UCSD-AML1 (cell line): ENCODE measurements at regions not wholly inside any gene's neighbourhood (a gene's known extent, or its start where the extent isn't known, plus 50 kb on each side); places are given as distances from the start of the nearest gene placed in this dataset.
"Not testable (repeated sequence)": the region's sequence is repeated elsewhere in the genome, so short reads cannot be mapped to it uniquely, and the experiment has no call there.

Experiments used
- DNase-seq: peaks from one replicate; lab custom pipeline; 2025; ENCODE audit not compliant: unreplicated experiment; lab: John Stamatoyannopoulos, UW

DNA sequence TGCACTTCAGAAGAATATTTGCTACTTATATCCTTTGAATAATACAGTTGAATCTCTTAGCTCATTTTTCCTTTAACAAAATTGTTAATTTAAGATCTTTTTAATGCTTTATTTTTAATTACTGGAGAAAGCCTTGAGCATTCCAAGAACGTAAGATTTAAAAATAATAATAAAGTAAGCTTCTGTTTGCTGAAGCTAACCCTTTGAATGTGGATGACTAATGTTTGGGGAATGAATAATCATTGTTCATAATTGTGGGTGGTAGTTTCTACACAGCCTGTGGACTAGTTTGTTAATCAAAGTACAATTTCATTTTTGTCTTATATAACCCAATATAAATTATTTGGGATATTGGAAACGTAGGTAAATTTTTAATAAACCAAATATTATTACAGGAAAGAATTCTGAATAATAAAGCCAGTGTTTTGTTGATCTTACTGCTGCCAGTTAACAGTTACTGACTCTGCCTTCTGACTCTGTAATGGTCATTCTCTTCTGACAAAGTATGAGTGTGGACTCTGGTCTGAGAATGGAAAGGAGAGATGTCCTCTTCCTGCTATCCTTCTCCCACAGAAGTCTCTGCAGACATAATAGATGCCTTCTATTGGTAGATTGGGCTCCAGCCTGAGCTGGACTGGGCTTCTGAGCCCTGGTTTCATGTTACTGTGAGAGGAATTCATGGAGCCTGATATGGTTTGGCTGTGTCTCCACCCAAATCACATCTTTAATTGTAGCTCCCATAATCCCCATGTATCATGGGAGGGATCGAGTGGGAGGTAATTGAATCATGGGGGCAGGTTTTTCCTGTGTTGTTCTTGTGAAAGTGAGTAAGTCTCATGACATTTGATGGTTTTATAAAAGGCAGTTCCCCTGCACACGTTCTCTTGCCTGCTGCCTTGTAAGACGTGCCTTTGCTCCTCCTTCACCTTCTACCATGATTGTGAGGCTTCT lies 292.7 kb upstream of the SLC39A10 start:
- DNase-seq = no peak

DNA sequence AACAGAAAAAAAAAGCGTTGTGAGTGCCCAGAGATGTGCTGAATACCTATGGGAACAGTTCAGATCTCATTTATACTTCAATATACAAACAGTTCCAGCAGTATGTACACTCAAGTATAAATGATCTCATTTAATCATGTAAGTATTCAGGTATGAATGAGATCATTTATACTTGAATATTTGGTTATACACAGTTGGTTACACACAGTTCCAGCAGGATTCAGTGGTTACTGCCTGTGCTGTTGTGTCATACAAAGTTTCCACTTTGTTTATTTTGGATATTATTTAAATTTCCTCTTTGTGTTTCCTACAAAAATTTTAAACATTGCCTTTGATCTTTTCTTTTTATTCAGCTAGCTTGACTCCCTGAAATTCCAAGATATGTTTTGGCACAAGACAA lies 293.5 kb upstream of the SLC39A10 start:
- no peak for DNase-seq

DNA sequence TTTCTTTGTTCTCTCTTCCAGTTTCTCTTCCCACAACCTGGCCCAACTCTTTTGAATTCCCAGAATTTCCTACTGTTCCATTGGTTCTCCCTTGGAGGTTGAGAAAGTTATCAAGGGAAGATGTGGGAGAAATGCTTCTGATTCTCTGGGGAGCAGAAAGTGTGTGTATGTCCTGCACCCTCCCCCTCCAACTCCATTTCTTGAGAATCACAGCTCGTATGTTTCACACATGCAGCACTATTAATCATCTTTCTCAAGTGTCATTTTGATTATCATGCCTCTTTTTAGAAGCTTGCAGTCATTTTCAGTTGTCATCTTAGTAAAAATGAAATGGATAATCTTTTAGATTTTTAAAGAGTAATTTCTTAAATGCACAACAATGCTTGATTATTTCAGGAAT lies 296.8 kb upstream of the SLC39A10 start:
- no peak for DNase-seq

DNA sequence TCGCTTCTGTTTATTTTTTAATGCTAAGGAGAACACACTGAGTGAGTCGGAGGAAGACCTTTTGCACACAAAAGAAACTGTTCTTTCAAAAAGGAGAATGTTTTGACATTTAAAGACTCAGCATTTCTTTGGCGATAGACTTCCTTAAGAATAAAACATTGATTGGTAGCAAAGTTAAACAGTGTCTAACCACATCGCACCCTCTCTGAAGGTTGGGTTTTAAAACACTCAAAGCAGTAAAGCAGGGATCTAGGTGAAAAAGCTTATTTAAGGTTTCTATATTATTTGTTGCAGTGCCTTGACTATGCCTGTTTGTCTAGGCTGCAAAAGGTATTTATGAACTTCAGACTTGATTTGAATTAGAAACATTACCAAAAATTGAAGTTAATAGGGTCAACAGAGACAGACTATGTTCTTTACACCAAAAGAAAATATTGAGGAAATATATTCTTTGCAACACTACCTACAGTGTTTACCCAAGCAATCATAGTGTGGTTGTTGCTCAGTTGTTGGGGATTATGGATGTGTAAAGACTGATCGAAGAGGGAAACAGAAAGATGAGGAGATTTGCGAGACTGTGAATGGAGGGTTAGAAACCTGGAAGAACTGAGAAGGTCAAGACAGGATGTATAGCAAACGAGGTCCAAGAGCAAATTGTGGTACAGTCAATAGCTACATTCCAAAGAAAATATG lies 297.8 kb upstream of the SLC39A10 start:
- no peak for DNase-seq

DNA sequence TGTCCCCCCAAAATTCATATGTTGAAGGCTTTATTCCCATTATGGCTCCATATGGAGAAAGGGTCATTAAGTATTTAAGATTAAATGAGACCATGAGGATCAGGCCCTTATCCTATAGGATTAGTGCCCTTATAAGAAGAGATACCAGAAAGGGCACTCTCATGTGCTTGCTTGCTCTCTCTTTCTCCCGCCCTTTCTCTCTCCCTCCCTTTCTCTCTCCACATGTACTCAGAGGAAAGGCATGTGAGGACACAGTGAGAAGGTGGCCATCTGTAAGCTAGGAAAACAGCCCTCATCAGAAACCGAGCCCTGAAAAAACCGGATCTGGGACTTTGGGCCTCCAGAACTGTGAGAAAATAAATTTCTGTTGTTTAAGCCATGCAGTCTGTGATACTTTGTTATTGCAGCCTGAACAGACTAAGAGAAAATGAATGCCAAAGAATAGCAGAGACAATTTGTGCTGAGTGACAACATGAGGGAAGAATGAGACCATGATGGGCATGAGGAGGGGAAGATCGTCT lies 300.0 kb upstream of the SLC39A10 start:
- no peak for DNase-seq

DNA sequence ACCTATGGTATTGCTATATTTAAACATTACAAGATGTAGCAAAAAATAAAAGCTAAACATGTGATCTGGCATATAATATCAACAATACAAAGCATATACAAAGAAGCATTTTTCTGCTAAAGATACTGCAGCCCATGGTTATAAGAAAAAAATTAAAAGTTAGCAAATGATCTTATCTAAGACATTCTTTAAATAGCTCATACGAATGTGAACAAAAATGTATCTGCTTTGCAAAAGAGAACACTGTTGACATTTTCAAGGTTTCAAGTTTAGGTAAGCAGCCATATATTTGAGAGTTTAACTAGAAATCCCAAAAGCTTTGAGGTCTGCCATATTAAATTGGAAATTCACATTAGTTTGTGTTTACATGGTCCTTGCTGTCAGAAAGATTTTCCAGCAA lies 301.0 kb upstream of the SLC39A10 start:
- no peak for DNase-seq

DNA sequence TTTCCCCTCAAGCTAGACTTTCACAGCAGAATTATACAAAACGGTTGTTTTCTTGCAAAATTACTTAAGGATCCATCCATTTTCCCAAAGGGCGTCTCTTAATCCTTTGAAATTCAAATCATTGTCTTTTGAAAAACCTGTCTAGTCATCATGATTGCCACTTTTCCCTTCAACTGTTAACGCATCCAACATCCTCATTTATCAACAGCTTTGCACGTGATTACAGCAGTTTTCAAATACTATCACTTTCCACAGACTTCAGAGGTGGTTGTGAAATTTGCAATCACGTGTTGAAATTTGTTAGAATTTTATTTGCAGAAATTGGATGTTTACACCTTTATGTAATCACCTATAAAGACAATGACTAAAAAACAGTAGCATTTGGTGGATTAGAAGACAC lies 304.4 kb upstream of the SLC39A10 start:
- DNase-seq = no peak

DNA sequence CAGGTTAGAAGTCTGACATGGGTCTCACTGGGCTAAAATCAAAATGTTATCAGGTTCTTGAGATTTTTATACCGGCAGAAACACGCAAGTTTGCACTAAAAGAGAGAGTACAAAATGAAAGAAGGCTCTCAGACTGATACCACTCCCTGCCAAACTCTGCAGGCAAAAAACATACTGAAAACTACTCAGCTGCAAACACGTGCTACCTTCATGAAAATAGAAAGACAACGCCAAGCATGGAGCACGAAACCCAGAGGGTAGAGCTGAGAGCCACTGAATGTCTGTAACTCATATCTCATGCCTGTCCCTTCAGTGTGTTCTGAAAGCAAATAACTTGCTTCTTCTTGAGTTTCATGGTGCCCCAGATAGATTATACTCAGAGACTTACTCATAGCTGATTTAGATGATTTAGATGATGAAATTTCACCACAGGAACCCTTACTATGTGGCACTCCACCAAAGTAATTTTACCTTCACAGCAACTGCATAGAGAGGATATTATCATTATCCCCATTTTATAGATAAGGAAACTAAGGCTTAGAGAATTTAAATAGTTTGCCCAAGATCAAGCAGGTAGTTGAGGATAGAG lies 313.0 kb upstream of the SLC39A10 start:
- no peak for DNase-seq

DNA sequence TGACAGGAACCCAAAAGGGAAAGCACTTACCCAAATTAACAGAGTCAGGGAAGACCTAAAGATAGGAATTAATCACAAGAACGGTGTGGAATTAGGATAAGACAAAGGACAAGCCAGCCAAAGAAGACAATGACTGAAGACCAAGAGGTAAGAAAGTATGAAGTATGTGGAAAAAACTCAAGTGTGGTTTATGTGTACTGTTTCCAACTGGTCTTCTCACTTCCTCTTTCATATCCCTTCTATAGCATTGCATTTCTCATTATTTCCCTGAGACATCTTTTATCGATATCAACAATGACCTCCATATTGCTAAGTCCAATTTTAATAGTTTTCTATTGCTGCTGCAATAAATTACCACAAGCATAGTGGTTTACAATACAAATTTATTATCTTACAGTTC lies 313.5 kb upstream of the SLC39A10 start:
- DNase-seq = no peak

DNA sequence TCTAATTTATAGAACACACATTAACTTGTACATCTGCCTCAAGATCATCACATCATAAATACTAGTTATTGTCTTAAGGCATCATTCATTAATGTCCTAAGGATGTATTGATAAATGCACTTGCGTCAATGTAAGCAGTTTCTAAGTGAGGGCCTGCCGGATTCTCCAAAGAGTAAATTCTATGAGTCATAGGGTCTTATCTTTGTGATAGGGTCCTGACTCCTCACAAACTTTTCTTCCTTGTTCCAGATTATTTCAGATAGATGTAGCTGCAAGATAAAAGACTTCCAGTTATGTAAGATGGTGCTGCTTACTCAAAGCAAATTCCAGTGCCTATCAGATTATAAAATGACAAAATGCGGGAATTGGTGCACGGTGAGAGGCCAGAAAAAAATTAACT lies 315.0 kb upstream of the SLC39A10 start:
- DNase-seq = no peak

DNA sequence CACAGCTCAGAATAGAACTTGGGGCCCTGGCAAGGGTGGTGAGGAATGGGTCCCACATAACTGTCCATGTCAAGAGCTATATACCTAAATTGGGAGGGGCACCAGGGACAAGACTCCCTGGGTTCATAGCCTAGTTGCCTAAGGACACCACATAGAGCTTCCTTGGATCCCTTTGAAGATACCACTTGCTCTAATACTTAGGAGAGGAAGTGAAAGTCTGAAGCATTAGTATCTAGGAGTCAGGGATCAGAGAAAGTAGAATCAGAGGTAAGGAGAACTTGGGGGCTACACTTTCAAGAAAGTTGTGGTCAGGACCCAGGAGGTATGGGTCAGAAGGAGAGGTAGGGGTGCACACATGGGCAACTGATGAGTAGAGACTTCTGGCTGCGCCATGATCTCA lies 318.2 kb upstream of the SLC39A10 start:
- no peak for DNase-seq

DNA sequence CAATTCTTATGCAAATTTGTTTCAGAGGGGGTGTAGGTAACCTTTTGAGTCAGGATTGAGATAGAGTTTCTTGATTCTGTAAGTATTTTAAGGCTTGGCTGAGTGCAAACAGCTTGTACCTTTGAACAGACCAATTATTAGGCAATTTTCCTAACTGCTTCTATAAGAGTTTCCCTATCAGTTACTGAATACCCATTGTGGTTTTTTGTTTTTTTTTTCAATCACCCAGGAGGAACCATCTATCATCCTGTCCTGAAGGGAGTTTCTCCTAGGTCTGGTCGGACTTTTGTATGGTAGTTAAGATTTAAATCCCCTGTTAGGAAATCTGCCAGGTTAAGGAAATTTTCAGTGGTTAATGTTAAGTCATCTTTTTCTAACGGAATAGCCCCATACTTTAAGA lies 319.4 kb upstream of the SLC39A10 start:
- no peak for DNase-seq

DNA sequence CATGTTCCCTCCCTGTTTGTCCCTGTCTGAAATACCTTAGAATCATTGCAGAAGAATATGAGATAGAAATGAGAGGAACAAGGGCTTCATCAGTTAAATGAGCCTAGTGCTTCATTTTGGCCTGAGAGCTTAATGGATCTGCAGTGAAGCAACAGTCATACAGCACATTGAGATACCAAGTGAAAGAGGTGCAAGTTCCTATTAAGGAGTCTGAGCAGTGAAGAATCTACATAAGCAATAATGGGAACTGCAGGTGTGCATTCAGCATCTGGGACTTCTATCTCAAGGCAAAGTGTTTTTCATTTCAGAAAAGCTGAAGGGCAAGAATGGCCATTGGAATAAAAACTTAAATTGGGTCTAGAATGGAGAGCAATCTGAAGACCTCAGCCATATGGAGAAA lies 323.2 kb upstream of the SLC39A10 start:
- no peak for DNase-seq

DNA sequence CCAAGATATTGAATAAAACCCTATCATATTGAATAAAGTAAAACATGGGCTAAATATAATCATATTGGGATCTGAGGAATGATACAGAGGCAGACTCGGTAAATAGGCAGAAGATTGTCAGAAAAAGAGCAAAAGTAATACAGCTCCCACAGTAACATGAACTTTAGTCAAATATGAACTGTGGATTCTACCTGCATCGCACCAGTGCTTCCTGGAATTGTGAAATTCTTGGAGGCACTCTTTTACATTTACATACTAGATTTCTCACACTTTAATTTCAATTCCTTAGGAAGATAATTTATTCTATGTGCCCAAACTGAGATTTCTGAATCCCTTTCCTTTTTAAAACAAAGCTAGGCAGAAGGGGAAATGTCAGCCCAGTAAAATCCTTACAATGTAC lies 325.1 kb upstream of the SLC39A10 start:
- DNase-seq = no peak

DNA sequence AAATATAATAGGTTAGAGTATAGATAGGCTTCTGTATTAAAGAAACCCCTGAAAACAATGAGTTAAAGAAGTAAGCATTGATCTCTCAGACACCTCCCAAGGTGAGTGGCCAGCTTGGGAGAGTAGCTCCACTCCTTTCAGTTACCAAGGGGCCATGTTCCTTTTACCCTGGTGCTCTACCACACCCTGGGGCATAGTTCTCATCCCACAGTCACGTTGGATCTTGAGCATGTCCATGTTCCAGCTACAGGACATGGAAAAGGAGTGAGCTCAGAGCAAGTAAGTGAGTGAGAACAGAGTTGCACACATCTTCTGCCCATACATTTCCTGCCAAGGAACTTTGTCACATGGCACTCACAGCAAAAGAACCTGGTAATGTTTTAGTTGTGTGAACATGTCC lies 325.9 kb upstream of the SLC39A10 start:
- DNase-seq = no peak

DNA sequence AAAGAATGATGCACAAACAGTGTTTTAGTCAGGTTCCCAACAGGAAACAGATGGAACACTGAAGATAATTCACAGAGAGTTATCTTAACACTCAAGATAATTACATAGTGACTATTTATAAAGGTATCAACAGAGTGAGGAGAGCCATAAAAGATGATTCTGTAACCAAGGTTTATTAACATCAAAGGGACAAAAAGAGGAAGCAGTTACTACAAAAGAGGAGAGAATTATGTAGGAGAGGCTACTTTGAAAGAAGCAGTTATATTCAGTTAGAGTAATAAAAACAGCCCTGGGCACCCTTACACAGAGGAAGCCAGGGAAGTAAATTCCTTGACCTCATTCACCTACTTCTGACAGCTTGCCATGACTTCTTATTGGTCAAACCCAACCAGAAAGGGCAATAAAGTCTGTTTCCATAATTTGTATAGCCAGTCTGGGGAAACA lies 326.5 kb upstream of the SLC39A10 start:
- DNase-seq = no peak

DNA sequence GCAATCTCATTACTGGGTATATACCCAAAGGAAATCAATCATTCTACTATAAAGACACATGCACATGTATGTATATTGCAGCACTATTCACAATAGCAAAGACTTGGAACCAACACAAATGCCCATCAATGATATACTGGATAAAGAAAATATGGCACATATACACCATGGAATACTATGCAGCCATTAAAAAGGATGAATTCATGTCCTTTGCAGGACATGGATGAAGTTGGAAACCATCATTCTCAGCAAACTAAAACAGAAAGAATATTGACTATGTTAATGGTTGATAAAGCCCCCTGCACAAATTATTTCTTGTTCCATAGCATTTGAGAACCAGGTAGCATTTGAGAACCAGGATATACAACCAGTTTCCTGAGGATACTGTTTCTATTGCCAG lies 327.2 kb upstream of the SLC39A10 start:
- DNase-seq = not testable (repeated sequence)

DNA sequence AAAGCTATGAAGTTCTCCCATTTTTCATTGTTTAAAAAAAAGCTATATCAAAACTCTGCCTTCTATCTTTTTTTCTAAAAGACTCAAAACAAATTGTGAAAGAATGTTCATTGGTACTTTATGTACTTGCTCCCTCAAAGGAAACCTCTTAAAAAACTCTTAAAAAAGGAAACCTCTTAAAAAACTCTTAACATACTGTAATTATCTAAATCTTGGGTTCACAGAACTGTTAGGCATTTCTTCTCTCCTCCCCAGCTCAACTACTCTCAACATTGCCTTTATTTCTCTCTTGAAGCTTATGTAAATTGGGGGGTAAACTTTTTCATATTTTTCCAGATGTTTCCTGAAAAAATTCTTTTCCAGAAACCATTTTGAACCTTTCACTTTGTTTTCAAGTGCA lies 330.5 kb upstream of the SLC39A10 start:
- DNase-seq = no peak

DNA sequence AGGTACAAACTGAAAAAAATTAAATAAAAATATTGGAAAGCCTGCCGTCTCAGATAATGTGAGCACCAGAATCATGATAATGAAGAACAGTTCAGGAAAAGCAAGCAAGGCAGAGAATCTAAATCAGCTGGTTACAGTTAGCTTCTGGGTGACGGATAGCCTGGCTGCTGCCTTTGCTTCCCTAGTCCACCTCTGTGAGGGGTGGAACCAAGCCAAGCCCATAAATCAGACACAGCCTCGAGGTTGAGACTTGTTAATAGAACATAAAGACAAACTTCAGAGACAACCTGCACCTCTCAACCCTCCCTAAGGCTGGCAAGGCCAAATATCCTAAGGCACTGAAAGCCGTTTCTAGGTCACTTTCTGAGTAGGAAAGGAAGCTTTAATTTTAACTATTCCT lies 334.7 kb upstream of the SLC39A10 start:
- DNase-seq = no peak

DNA sequence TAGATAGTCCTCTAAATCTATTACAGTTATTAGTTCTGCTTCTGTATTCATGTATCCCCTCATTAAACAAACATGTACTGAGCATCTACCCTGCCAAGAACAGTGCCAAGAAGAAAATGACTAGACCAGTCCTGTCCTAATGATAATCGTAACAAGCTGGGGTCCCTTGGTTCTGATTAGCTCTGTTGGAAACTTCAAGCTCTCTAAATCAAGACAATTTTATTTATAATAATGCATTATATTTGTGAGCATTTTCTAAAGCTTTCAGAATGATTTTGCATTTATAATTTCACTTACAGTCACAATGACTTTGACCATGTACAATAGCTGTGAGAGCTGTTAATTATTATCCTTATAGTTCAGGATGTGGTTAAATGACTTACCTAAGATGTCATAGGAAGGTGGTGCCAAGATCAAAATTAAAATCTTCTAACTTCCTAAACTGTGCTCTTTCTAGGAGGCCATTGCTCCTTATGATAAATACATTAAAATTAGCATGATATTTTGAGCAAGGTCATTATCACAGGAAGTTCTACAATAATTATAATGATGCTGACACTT lies 336.5 kb upstream of the SLC39A10 start:
- DNase-seq = no peak
